Adrenal gland (tissue), 5 donors: ENCODE measurements at regions not wholly inside any gene's neighbourhood (a gene's known extent, or its start where the extent isn't known, plus 50 kb on each side); places are given as distances from the start of the nearest gene placed in this dataset.

ENCODE experiments used
- POLR2A ChIP-seq, 2 donors: fragments of 450-650 bp; IDR thresholded peaks; one replicate each; pipeline ENCODE4 v1.6.1; 2017; ENCODE audit warnings: antibody characterized with exemption in 2 of 2, mild to moderate bottlenecking in 2 of 2, moderate library complexity in 1 of 2
- TF ChIP-seq, protein P1 (sequence below), 6 experiments: fragments of 450-650 bp in 4 of 6; fragments of 200-600 bp in 2 of 6; sonication (generic) in 1 of 6; IDR thresholded peaks; 1 replicate in 5 of 6; 2 replicates in 1 of 6; pipeline versions ENCODE4 v1.5.1 to v1.8.0; 2016 to 2021; ENCODE audit warnings: antibody characterized with exemption in 6 of 6, mild to moderate bottlenecking in 2 of 6, moderate library complexity in 1 of 6
- donor health status: DM: no; HTN: no; CAD: no.

DNA sequence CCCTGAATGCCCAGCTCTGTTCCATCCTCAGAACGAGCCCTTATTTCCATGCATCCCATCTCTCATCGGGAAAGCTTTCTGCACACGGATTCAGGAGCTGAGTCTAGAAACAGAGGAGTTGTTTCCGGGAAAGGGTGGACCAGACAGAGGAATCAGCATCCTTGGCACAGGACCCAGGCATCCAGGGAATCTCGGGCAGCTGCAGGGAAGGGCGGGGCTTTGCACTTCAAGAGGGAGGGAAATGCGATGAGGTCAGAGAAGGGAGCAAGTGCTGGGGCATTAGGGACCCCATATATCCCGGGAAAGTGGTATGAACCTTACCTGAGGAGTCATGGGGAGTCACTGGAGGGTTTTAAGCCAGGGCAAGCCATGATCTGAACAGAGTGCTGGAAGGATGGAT, 68.5 kb downstream of the NPTX2 start:
- TF ChIP-seq, protein P1, sequence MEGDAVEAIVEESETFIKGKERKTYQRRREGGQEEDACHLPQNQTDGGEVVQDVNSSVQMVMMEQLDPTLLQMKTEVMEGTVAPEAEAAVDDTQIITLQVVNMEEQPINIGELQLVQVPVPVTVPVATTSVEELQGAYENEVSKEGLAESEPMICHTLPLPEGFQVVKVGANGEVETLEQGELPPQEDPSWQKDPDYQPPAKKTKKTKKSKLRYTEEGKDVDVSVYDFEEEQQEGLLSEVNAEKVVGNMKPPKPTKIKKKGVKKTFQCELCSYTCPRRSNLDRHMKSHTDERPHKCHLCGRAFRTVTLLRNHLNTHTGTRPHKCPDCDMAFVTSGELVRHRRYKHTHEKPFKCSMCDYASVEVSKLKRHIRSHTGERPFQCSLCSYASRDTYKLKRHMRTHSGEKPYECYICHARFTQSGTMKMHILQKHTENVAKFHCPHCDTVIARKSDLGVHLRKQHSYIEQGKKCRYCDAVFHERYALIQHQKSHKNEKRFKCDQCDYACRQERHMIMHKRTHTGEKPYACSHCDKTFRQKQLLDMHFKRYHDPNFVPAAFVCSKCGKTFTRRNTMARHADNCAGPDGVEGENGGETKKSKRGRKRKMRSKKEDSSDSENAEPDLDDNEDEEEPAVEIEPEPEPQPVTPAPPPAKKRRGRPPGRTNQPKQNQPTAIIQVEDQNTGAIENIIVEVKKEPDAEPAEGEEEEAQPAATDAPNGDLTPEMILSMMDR (IDR thresholded peaks at IDR 0.05), result no peak
- TF ChIP-seq POLR2A (IDR thresholded peaks at IDR 0.05), result no peak
